WTC11 (cell line): ENCODE measurements at regions not wholly inside any gene's neighbourhood (a gene's known extent, or its start where the extent isn't known, plus 50 kb on each side); places are given as distances from the start of the nearest gene placed in this dataset.

ENCODE experiments used
- AFF4 ChIP-seq: sonication (generic); formaldehyde crosslinking; IDR thresholded peaks from 2 replicates; pipeline ENCODE4 v1.8.1; 2023; ENCODE audit warnings: mild to moderate bottlenecking, missing genetic modification reagents, borderline replicate concordance
- ATF3 ChIP-seq: sonication (generic); formaldehyde crosslinking; conservative IDR thresholded peaks from 2 replicates; pipeline ENCODE4 v1.8.1; 2022; ENCODE audit warnings: mild to moderate bottlenecking, missing genetic modification reagents
- CBFB ChIP-seq: sonication (generic); formaldehyde crosslinking; IDR thresholded peaks from 2 replicates; pipeline ENCODE4 v1.8.1; 2022; ENCODE audit warnings: mild to moderate bottlenecking, low read depth, missing genetic modification reagents
- CTCF ChIP-seq: fragments of 200-600 bp; IDR thresholded peaks from 2 replicates; pipeline ENCODE4 v1.8.0; 2022; ENCODE audit warnings: antibody characterized with exemption
- E2F5 ChIP-seq: sonication (generic); formaldehyde crosslinking; IDR thresholded peaks from 2 replicates; pipeline ENCODE4 v1.8.1; 2022; ENCODE audit warnings: mild to moderate bottlenecking, moderate library complexity, missing genetic modification reagents
- GABPB1 ChIP-seq: sonication (generic); formaldehyde crosslinking; IDR thresholded peaks from 2 replicates; pipeline ENCODE4 v1.8.1; 2023; ENCODE audit warnings: mild to moderate bottlenecking, missing genetic modification reagents
- HMGXB4 ChIP-seq: sonication (generic); formaldehyde crosslinking; IDR thresholded peaks from 2 replicates; pipeline ENCODE4 v1.8.1; 2023; ENCODE audit warnings: mild to moderate bottlenecking, moderate library complexity, missing genetic modification reagents
- JUN ChIP-seq: sonication (generic); formaldehyde crosslinking; IDR thresholded peaks from 2 replicates; pipeline ENCODE4 v1.8.0; 2023; ENCODE audit warnings: mild to moderate bottlenecking, missing genetic modification reagents
- MLX ChIP-seq: sonication (generic); formaldehyde crosslinking; IDR thresholded peaks from 2 replicates; pipeline ENCODE4 v1.8.1; 2023; ENCODE audit warnings: mild to moderate bottlenecking, missing genetic modification reagents, moderate library complexity
- NR2C2 ChIP-seq: sonication (generic); formaldehyde crosslinking; IDR thresholded peaks from 2 replicates; pipeline ENCODE4 v1.8.0; 2022; ENCODE audit warnings: mild to moderate bottlenecking, missing genetic modification reagents
- PREB ChIP-seq: sonication (generic); formaldehyde crosslinking; IDR thresholded peaks from 2 replicates; pipeline ENCODE4 v1.8.1; 2022; ENCODE audit warnings: mild to moderate bottlenecking, missing genetic modification reagents, moderate library complexity, borderline replicate concordance
- TCF7 ChIP-seq: sonication (generic); formaldehyde crosslinking; IDR thresholded peaks from 2 replicates; pipeline ENCODE4 v1.8.0; 2022; ENCODE audit warnings: mild to moderate bottlenecking, low read depth, missing genetic modification reagents, moderate library complexity
- ZBTB43 ChIP-seq: sonication (generic); formaldehyde crosslinking; IDR thresholded peaks from 2 replicates; pipeline ENCODE4 v1.8.1; 2023; ENCODE audit warnings: mild to moderate bottlenecking, missing genetic modification reagents

GRCh38 chr3:194251461-194251860 lies 99.7 kb downstream of the CPN2 start:
- TF ChIP-seq CTCF (no peak), AFF4 (CRISPR knock-in tag) (no peak), TCF7 (CRISPR knock-in tag) (no peak), GABPB1 (CRISPR knock-in tag) (no peak), JUN (CRISPR knock-in tag) (no peak), PREB (no peak), E2F5 (no peak), ATF3 (CRISPR knock-in tag) (no peak), MLX (CRISPR knock-in tag) (no peak), HMGXB4 (no peak), CBFB (no peak), NR2C2 (CRISPR knock-in tag) (no peak), ZBTB43 (CRISPR knock-in tag) (no peak)
